22Rv1 (cell line): ENCODE measurements at regions not wholly inside any gene's neighbourhood (a gene's known extent, or its start where the extent isn't known, plus 50 kb on each side); places are given as distances from the start of the nearest gene placed in this dataset.

ENCODE experiments used
- CTCF ChIP-seq: fragments of 450-650 bp; IDR thresholded peaks from 2 replicates; pipeline ENCODE4 v1.5.1; 2017; ENCODE audit warnings: mild to moderate bottlenecking
- ZFX ChIP-seq: fragments of 450-650 bp; IDR thresholded peaks from 2 replicates; pipeline ENCODE4 v1.6.1; 2017; ENCODE audit warnings: antibody characterized with exemption, borderline replicate concordance

GRCh38 chr2:228652366-228652765 lies 470.9 kb upstream of the SPHKAP start:
- TF ChIP-seq CTCF, result no peak
- no peak for TF ChIP-seq ZFX
